ENCODE measurements at regions not wholly inside any gene's neighbourhood (a gene's known extent, or its start where the extent isn't known, plus 50 kb on each side); places are given as distances from the start of the nearest gene placed in this dataset.

- H3K18ac ChIP-seq (ENCODE audit: low read depth, low read length) = no peak overlapping the region
- dilution Hi-C loops (cut with HindIII; ENCODE audit: low sequenced_read_pairs, unreplicated experiment) = no loop called here
- no peak overlapping the region for H4K8ac ChIP-seq (ENCODE audit: low read depth in 2 of 2, low read length in 2 of 2)
- ATAC-seq (ENCODE audit: low read depth) (no peak), DNase-seq (no peak)
- BruUV-seq (replicated peaks) = no TSS peak
- no peak overlapping the region for H2BK15ac ChIP-seq (ENCODE audit: low read depth, low read length)
- no peak overlapping the region for H2BK120ac ChIP-seq (ENCODE audit: low read depth, low read length)
- no peak overlapping the region for H4K5ac ChIP-seq (ENCODE audit: low read depth, low read length)
- no peak overlapping the region for H2BK5ac ChIP-seq (ENCODE audit: low read depth, low read length, poor library complexity, severe bottlenecking)
- intact Hi-C loops (cut with micrococcal nuclease) = no loop called here
- no peaks in the 10 kb centered on the region for H3K27me3 ChIP-seq (ENCODE audit: control insufficient read depth, insufficient read depth, low read length)
- H3K79me1 ChIP-seq (ENCODE audit: low read depth in 1 of 2, low read length in 2 of 2) = no peaks in the 10 kb centered on the region
- no peak overlapping the region for H2BK20ac ChIP-seq (ENCODE audit: low read depth, low read length)
- H2AFZ ChIP-seq (replicated peaks; ENCODE audit: low read length, poor library complexity) = no peak overlapping the region
- no peak overlapping the region for H3K27ac ChIP-seq (ENCODE audit: insufficient read depth, low read length)
- H3K36me3 ChIP-seq (ENCODE audit: control insufficient read depth, insufficient read depth, low read length) = no peaks in the 10 kb centered on the region
- no peak overlapping the region for H2AK9ac ChIP-seq (replicated peaks; ENCODE audit: low read depth, low read length, poor library complexity)
- H4K91ac ChIP-seq (ENCODE audit: insufficient read depth, low read depth, low read length) = no peak overlapping the region
- no peak overlapping the region for H3K4me3 ChIP-seq (ENCODE audit: insufficient read depth, low read depth, low read length)
- H3K9ac ChIP-seq (ENCODE audit: low read depth, low read length) = no peak overlapping the region
- no peaks in the 10 kb centered on the region for H3K9me3 ChIP-seq (ENCODE audit: control insufficient read depth, insufficient read depth, low read length)
- no peak overlapping the region for H2AK5ac ChIP-seq (ENCODE audit: low read depth, low read length)
- H3K4me1 ChIP-seq (ENCODE audit: control insufficient read depth, insufficient read depth, low read length) = no peaks in the 10 kb centered on the region
- ChIA-PET POLR2A (ENCODE audit: unreplicated experiment) (no interaction called here), CTCF (no interaction called here)
- WGBS, 2 experiments (ENCODE audit: extremely low coverage in 2 of 2, insufficient read length in 1 of 2) = no CpG with 5 or more reads among the region's 1 CpG
- H4K20me1 ChIP-seq (ENCODE audit: insufficient read depth, low read length) = no peaks in the 10 kb centered on the region
- H3K56ac ChIP-seq (ENCODE audit: extremely low read depth, insufficient read depth, low read length) = no peak overlapping the region
- no peak overlapping the region for H3K4me2 ChIP-seq (ENCODE audit: low read depth, low read length)
- no peak overlapping the region for H3K4ac ChIP-seq (ENCODE audit: low read depth, low read length)
- no peak overlapping the region for H3K23ac ChIP-seq (ENCODE audit: low read depth, low read length)
- TF ChIP-seq RCOR1 (IDR thresholded peaks at IDR 0.05; ENCODE audit: insufficient replicate concordance, low read length) (no peak), BHLHE40 (IDR thresholded peaks at IDR 0.05; ENCODE audit: low read depth, low read length) (no peak), SMC3 (IDR thresholded peaks at IDR 0.05; ENCODE audit: low read depth, low read length) (no peak), CEBPB (IDR thresholded peaks at IDR 0.05; ENCODE audit: low read depth, low read length) (no peak), ELK1 (IDR thresholded peaks at IDR 0.05; ENCODE audit: borderline replicate concordance, low read depth, low read length) (no peak), MXI1 (IDR thresholded peaks at IDR 0.05; ENCODE audit: borderline replicate concordance, low read depth, low read length) (no peak), RFX5 (IDR thresholded peaks at IDR 0.05; ENCODE audit: low read depth, low read length) (no peak), CHD1 (IDR thresholded peaks at IDR 0.05; ENCODE audit: low read depth, low read length) (no peak), NFE2L2 (IDR thresholded peaks at IDR 0.05; ENCODE audit: low read depth, low read length) (no peak), MAFK (IDR thresholded peaks at IDR 0.05; ENCODE audit: low read depth, low read length) (no peak), USF2 (IDR thresholded peaks at IDR 0.05; ENCODE audit: low read depth, low read length) (no peak), FOS (IDR thresholded peaks at IDR 0.05; ENCODE audit: low read depth, low read length) (no peak), POLR2A (IDR thresholded peaks at IDR 0.05; ENCODE audit: low read depth, low read length) (no peak), MAZ (IDR thresholded peaks at IDR 0.05; ENCODE audit: borderline replicate concordance, low read depth, low read length) (no peak), CTCF (conservative IDR thresholded peaks at IDR 0.05; ENCODE audit: low read depth, low read length) (no peak)
- no peaks in the 10 kb centered on the region for H3K9me1 ChIP-seq (ENCODE audit: insufficient read depth, low read length)
- no peak overlapping the region for H3K14ac ChIP-seq (replicated peaks; ENCODE audit: low read depth, low read length)
- in situ Hi-C loops (cut with MboI; ENCODE audit: low sequenced_read_pairs) = no loop called here
Measured at GRCh38 chr12:77372494-77372893, 307.1 kb upstream of the E2F7 start.

All from IMR-90 (cell line).